UCSD-AML1 (cell line): ENCODE measurements at regions not wholly inside any gene's neighbourhood (a gene's known extent, or its start where the extent isn't known, plus 50 kb on each side); places are given as distances from the start of the nearest gene placed in this dataset.
A peak's percentile ranks its signal among the peaks of the same experiment; 100 is the strongest.

ENCODE experiments used
- DNase-seq: peaks from one replicate; lab custom pipeline; 2025; ENCODE audit not compliant: unreplicated experiment; lab: John Stamatoyannopoulos, UW

GRCh38 chr17:77454242-77455095 is 313.7 kb downstream of the SEC14L1 start:
- DNase-seq = no peak

DNA sequence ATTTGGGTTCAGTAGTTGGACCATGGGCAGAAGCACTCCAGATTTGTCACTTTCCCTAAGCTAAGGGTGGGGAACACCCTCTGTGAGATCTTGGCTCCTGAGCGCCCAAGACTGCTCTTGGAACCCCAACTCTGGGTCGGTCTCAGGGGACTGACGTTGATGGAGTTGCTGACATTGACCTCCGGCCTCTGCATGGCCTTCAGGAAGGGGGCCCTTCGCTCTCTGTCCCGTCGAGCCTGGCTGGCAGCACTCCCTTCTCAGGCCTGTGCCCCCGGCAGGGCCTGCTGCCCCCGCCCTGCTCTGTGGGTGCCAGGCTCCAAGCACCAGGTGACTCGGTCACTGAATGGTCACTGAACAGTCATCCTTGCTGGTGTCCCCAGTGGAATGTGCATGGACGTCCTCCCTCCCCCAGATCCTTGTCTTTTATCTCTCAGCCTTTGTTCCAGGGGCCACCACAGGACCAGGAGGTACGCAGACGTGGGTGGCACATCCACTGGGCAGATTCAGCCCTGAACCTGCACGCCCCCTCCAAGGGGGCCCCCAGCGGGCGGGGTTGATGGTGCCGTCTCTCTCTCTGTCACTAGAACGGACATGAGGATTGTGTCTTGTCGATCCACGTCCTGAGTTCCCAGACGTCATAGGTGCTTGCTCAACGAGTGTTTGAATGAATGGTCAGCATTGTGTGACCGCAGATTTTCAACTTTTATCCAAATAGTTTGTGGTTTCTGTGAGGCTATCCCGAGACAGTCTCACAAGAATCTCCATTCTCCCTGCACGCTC is 314.5 kb downstream of the SEC14L1 start:
- DNase-seq = no peak

- no peak for DNase-seq
Observed at GRCh38 chr17:77455891-77456260, 315.1 kb downstream of the SEC14L1 start.

- no peak for DNase-seq
Observed at GRCh38 chr17:77456271-77456950, 315.6 kb downstream of the SEC14L1 start.

DNA sequence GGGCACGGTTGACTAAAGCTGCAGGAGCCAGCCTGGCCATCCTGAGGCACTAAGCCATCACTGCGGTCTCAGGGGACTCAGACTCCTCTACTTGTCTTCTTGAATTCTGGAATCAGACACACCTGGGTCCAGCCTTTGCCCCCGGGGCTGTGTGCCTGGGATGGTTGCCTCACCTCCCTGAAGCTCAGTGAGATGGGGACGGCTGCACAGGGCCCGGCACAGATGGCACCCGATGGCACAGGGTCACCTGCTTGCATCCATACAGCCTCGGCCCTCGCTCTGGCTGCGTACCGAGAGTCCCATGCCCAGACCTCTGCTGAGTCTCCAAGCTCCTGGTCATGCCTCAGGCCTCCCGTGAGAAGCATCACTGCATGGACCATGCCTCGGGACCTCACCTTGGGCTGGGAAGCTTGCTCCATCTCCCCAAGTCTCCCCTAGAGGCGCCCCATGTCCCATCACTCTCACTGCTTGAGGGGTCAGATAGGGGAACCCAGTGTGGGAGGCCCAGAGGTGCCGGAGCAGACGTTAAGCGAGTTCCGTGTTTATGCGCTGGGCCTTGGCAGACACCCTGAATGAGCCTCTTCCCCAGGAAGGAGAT is 316.3 kb downstream of the SEC14L1 start:
- no peak for DNase-seq

GRCh38 chr17:77457572-77458201 is 316.9 kb downstream of the SEC14L1 start:
- DNase-seq = no peak

- DNase-seq = no peak
Observed at GRCh38 chr17:77458202-77459017, 317.6 kb downstream of the SEC14L1 start.

DNA sequence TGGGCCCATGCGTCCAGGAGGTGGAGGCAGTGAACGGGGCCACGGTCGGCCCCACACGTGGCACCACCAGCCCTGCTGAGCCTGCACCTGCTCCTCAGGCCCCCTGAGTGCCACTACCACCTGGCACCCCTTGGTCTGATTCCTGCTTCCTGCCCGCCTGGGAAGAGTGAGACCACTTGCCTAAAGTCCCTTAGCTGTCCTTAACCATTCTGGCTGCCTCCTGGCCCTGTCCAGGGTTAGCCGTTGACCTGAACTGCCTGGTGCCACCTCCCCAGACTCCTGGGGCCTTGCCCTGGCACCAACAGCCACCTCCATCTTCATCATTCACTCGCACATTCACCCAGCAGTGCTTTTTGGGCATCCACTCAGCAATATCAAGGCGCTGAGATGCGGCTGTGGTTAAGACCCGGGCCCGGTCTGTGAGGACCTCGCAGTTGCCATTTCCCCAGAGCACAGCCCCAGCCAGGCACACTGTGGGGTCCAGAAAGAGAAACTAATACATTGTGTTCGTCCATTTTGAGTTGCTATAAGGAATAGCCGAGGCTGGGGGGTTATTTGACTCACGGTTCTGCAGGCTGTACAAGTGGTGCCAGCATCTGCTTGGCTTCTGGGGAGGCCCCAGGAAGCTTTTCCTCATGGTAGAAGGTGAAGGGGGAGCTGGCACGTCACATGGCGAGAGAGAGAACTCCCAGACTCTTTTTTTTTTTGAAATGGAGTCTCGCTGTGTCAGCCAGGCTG is 318.4 kb downstream of the SEC14L1 start:
- DNase-seq = no peak

DNA sequence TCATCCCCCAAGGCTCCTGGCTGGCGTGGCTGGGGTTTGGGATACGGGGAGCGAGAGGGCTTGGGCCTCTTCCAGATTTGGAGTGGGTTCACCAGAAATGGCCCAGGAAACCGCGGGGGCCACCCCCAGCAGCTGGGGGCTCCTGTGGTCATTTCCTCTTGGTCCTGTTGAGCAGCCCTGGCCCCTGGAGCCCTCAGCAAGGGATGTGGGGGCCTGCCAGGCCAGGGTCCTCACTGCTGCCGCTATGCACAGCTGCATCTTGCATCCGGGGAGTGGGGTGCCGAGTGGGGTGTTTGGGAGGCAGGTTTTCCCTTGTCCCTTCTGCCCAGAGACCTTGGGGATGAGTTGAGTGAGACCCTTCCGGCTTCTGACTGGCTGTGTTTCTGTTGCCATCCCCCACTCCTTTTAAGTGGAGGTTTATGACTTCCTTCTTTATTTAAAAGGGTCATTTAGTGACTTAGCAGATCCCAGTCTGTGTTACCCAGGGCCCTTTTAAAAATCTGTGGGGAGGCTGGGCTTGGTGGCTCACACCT is 319.8 kb downstream of the SEC14L1 start:
- peak; percentile 49 for DNase-seq

DNA sequence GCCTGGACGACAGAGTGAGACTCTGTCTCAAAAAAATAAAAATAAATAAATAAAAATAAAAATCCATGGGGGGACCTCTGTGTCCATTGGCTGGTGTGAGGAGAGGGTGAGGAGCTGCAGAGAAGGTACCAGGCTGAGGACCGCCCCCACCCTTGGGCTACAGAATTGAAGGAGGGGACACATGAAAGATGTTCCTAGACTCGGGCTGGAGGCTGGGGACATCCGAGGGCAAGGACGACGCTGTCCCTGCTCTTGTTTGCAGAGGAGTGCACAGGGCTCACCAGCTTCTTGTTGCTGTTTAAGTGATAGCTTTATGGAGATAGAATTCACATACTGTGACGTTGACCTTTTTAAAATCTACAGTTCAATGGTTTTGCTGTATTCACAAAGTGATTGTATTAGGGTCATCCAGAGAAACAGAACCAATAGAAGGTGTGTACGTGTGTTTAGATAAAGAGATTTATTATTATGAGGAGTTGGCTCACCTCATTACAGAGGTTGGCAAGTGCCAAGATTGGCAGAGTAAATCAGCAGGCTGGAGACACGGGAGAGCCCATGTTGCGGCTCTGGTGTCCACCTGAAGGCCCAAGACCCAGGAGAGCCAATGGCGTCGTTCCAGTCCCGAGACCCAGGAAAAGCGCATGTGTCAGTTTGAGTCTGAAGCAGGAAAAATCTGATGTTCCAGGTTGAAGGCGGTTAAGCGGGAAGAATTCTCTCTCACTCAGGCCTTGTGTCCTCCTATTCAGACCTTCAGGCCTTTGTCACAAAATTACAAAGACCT is 320.7 kb downstream of the SEC14L1 start:
- no peak for DNase-seq

GRCh38 chr17:77462090-77462489 is 321.3 kb downstream of the SEC14L1 start:
- no peak for DNase-seq

GRCh38 chr17:77462553-77463497 is 322.1 kb downstream of the SEC14L1 start:
- DNase-seq = no peak

- DNase-seq = no peak
Observed at GRCh38 chr17:77464988-77465357, 324.2 kb downstream of the SEC14L1 start.

DNA sequence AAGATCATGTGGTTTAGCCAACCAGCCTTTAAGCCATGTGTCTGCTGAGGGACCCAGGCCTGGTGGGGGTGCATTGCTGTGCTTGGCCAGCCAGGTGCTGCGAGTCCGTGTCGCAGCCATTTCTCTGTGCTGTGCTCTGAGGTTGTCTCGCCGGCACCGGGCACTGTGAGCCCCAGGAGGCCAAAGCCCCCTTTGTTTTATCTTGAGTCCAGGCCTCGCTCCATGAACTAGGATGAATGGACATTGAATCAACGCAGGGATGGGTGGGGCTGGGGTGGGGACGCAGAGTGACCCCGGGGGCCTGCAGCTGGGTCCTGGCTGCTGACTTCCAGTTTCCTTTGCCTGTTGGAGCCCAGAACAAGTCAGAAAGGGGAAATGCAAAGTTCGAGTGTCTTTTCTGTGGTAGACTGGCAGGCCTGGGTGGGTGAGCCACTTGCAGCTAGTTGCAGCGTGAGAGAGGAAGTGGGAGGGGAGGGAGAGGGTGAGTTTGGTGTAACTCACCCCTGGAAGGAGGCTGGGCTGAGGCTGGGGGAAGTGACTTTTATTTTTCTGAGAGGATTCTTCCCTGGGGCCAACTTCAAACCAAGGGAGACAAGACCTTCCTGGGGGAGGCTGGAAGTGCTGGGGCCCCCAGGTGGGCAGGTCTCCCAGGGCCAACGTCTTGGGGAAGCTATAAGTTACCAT is 324.7 kb downstream of the SEC14L1 start:
- DNase-seq = peak; percentile 83

DNA sequence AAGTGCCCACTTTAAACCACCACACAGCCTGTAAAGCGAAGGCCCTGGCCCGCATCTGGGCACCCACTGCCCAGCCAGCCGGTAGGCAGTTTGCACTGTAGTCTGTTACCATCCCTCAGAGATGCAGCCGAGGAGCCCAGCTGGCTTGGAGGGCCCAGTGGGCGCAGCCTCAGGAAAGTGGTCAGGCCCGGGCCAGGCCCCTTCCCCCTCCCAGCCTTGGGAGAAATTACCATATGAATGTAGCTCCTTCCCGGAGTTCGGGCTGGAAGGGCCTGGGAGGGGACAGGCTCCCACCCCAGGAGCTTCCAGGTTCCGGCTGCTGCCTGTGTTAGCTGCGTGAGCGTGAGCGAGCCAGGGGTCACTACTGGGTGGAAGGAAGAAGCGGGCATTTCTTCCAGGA is 325.4 kb downstream of the SEC14L1 start:
- DNase-seq = no peak

DNA sequence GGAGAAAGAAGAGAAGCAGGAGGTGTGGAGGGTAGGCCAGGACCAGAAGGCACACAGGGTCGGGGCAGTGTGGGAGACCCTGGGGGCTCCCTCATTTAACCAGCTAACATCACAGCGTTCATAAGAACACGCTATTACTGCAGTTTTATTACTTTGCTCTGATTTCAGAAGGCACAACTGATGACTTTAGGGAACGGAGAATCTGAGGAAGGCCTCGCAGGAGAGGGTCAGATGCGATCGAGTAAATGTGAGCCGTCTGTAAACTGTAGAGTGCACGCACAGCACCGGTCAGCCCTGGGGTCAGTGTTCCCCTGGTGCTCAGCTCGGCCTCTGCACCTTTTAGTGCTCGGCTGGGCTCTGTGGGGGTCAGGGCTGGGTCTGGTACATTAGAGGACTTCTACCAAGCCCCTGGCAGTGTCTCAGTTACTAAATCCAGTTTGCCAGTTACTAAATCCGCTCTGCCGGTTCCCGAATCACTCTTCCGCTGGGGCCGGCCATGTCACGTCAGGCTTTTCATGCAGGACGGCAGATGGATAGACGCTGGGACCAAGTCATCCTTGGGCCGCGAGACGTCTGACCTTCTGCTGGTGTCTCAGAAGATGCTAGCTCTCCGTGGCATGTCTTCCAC is 325.9 kb downstream of the SEC14L1 start:
- DNase-seq = no peak
